HG03520 (cell line): ENCODE measurements at regions not wholly inside any gene's neighbourhood (a gene's known extent, or its start where the extent isn't known, plus 50 kb on each side); places are given as distances from the start of the nearest gene placed in this dataset.

Source experiments
- ATAC-seq: cut with Tn5 transposase; IDR thresholded peaks from one replicate; pipeline ENCODE4 v1.9.1; 2021; ENCODE audit warnings: mild to moderate bottlenecking, moderate library complexity; ENCODE audit not compliant: unreplicated experiment

GRCh38 chr1:207971331-207972219 lies 60.6 kb upstream of the CD34 start:
- ATAC-seq: no peak

GRCh38 chr1:207970329-207971233 lies 59.7 kb upstream of the CD34 start:
- ATAC-seq: no peak

GRCh38 chr1:207969528-207969927 lies 58.6 kb upstream of the CD34 start:
- no peak for ATAC-seq

GRCh38 chr1:207968521-207969009 lies 57.6 kb upstream of the CD34 start:
- no peak for ATAC-seq

GRCh38 chr1:207967703-207968102 lies 56.8 kb upstream of the CD34 start:
- ATAC-seq: no peak

- no peak for ATAC-seq
These were observed 55.6 kb upstream of the CD34 start for GRCh38 chr1:207966521-207966920.

GRCh38 chr1:207965392-207966387 lies 54.8 kb upstream of the CD34 start:
- ATAC-seq: no peak

GRCh38 chr1:207964195-207964966 lies 53.5 kb upstream of the CD34 start:
- no peak for ATAC-seq

GRCh38 chr1:207963427-207964194 lies 52.7 kb upstream of the CD34 start:
- ATAC-seq: peak; percentile 80

- ATAC-seq: no peak
These were observed 51.9 kb upstream of the CD34 start for GRCh38 chr1:207962716-207963426.
